Transverse colon (tissue), 4 donors: ENCODE measurements at regions not wholly inside any gene's neighbourhood (a gene's known extent, or its start where the extent isn't known, plus 50 kb on each side); places are given as distances from the start of the nearest gene placed in this dataset.

Source experiments
- EP300 ChIP-seq: sonication (generic); formaldehyde crosslinking; IDR thresholded peaks from one replicate; pipeline ENCODE4 v1.6.1; 2017; ENCODE audit warnings: antibody characterized with exemption, low read depth
- POLR2A ChIP-seq: fragments of 450-650 bp; IDR thresholded peaks from one replicate; pipeline ENCODE4 v1.6.1; 2016; ENCODE audit warnings: antibody characterized with exemption, mild to moderate bottlenecking, moderate library complexity
- POLR2AphosphoS5 ChIP-seq, 3 donors: sonication (generic); formaldehyde crosslinking; IDR thresholded peaks; one replicate each; pipeline ENCODE4 v1.6.1; 2016; ENCODE audit warnings: antibody characterized with exemption in 3 of 3
- TF ChIP-seq, protein P1 (sequence below), 5 experiments: fragments of 200-600 bp in 3 of 5; fragments of 450-650 bp in 2 of 5; sonication (generic) in 3 of 5; IDR thresholded peaks; 1 replicate in 2 of 5; 2 replicates in 3 of 5; pipeline ENCODE4 v1.5.1; 2016 to 2017; ENCODE audit warnings: antibody characterized with exemption in 5 of 5, inconsistent platforms in 3 of 5, mild to moderate bottlenecking in 2 of 5, moderate library complexity in 1 of 5

DNA sequence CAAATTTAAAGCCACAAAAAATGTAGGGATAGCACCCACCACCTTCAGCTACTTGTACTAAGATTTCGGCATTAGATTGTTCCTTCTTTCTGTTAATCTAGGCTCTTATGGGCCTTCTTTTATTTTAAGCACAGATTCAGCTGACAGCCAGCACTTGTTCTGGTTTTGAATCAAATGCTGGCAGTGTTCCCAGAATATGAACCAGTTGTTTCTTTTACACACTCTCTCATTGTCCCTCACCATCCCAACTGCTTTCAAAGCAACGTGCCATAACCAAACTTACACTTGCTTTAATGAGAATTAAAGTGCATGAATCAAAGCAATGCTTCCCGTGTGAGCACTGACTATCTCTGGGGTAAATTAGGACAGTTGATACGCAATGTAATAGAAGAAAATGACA is 744.5 kb upstream of the FAM241A start:
- TF ChIP-seq POLR2AphosphoS5 (IDR thresholded peaks at IDR 0.05) (no peak), EP300 (no peak), POLR2A (no peak)
- TF ChIP-seq, protein P1, sequence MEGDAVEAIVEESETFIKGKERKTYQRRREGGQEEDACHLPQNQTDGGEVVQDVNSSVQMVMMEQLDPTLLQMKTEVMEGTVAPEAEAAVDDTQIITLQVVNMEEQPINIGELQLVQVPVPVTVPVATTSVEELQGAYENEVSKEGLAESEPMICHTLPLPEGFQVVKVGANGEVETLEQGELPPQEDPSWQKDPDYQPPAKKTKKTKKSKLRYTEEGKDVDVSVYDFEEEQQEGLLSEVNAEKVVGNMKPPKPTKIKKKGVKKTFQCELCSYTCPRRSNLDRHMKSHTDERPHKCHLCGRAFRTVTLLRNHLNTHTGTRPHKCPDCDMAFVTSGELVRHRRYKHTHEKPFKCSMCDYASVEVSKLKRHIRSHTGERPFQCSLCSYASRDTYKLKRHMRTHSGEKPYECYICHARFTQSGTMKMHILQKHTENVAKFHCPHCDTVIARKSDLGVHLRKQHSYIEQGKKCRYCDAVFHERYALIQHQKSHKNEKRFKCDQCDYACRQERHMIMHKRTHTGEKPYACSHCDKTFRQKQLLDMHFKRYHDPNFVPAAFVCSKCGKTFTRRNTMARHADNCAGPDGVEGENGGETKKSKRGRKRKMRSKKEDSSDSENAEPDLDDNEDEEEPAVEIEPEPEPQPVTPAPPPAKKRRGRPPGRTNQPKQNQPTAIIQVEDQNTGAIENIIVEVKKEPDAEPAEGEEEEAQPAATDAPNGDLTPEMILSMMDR (IDR thresholded peaks at IDR 0.05): no peak
